Stimulated activated CD4-positive, alpha-beta T cell treated with anti-CD3 and anti-CD28 coated beads, Interleukin-1b, Interleukin-23, amount 100 ng/mL, for 24 hours (primary cell): ENCODE measurements at regions not wholly inside any gene's neighbourhood (a gene's known extent, or its start where the extent isn't known, plus 50 kb on each side); places are given as distances from the start of the nearest gene placed in this dataset.

Experiments used
- DNase-seq, 4 experiments: peaks; one replicate each; pipeline ENCODE4 v3.0.0-alpha.2; 2020; ENCODE audit warnings: low read depth in 4 of 4, low spot score in 1 of 4

- DNase-seq = no peak
Observed at GRCh38 chr12:76223869-76224268, 124.3 kb downstream of the BBS10 start.

GRCh38 chr12:76220980-76221379, 127.2 kb downstream of the BBS10 start:
- no peak for DNase-seq

- no peak for DNase-seq
Observed at GRCh38 chr12:76219806-76220205, 128.4 kb downstream of the BBS10 start.

- DNase-seq = no peak
Observed at GRCh38 chr12:76216585-76217472, 131.4 kb downstream of the BBS10 start.

DNA sequence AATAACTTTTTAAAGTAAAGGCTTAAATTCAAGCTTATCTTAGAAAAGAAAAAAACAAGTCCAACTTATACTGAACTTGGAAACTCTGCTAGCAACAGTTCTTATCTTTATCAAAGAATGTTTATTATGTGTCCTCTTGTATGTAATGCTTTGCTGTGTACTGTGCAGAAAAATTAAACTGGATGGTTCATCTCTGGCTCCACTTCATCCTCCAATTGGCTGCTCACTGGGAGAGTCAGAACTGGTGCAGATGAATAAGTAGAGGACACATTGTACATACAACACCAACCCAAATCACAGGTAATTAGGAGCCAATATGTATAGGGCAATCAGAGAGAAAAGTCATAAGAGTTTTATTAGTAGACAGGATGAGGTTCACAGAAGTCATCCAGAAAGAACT, 123.6 kb upstream of the NAP1L1 start:
- DNase-seq = no peak

- no peak for DNase-seq
Observed at GRCh38 chr12:76206677-76207072, 122.2 kb upstream of the NAP1L1 start.

DNA sequence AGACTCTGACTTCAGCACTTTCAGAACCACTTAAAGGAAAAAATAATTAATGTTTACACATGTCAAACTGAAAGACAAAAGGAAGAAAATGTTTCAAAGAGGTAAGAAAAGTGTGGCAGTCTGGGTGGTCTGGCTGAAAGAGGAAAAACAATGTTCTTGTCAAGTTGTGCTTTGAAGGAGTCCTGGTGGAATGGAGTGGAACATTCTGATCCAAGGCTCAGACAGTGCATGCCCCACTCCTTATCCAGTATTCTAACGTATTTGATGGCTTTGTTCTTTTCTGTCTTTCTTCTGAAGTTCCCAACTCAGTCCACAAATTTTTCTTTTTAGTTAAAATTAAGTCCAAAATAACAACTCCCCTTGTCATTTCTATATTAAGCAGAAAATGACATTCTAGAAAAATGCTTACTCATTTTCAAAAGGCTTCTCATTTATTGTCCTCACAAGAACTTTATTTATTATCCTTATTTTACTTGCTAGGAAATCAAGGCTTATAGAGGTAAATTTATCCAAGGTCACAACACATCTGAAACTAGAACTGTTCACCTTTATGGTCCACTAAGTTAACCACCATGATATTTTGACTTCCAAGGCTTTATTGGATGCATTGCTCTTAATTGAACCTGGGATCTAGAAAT, 121.7 kb upstream of the NAP1L1 start:
- no peak for DNase-seq

DNA sequence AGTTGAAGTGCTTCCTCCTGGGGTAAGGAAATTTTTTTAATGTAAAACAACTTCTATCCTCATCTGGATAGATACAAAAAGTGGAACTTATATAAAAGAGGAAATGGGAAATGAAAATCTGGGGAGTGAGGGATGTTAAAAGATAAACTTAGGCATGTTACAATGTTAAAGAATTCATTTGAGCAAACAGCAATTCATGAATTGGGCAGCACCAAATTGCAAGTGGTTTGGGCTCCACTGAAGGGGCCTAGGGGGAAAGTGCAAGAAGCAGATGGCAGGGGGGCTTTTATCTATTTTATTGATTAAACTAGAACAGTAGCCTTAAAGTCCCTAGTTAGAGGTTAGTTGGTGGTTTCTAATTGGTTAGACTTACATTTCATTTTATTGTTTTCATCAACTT, 118.1 kb upstream of the NAP1L1 start:
- no peak for DNase-seq

GRCh38 chr12:76201758-76202157, 117.3 kb upstream of the NAP1L1 start:
- no peak for DNase-seq

DNA sequence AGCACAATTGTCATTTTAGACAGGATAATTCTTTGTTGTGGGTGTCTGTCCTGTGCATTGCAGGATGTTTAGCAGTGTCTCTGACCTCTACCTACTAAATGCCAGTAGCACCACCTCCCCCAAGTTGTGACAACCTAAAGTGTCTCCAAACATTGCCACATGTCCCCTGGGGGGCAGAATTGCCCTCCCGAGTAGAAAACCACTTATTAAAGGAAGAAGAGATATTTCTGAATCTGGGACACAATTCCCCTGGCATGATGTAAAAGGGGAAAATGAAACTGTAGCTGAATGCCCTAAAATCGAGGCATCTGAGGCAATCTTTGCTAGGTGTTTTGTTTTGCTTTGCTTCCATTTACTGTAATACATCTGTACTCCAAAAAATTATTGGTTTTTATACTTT, 116.8 kb upstream of the NAP1L1 start:
- DNase-seq = no peak

DNA sequence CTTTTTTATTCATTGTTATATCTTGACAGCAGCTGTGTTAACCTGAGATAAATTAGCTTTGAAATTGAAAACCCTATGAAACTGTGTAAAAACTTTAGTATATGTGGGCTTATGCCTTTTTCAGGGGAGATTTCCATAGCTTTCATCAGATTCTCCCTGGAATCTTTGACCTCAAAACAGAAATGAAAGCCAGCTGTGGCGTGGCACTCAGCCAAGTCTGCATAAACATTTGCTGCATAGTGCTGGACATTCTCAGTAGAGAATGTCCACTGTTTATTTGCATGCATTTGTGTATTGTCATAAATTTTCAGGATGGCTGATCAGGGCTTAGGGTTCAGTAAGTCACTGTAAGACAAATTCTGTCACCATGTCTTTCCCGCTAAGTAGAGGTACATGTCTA, 115.3 kb upstream of the NAP1L1 start:
- no peak for DNase-seq

DNA sequence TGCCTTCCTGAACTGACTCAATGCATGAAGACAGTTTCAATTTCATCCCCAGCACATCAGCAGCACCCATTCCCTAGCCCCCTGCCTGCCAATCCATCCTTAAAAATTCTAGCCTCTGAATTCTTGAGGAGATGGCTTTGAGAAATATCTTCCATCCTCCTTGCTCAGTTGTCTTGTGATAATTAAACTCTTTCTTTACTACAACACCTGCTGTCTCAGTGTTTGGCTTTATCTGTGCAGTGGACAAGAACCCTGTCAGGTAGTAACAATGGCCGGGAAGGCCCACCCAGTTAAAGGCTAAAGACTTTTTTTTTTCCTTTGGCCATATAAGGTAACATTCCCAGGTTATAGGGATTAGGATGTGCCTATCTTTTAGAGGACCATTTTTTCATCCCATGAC, 114.4 kb upstream of the NAP1L1 start:
- no peak for DNase-seq

DNA sequence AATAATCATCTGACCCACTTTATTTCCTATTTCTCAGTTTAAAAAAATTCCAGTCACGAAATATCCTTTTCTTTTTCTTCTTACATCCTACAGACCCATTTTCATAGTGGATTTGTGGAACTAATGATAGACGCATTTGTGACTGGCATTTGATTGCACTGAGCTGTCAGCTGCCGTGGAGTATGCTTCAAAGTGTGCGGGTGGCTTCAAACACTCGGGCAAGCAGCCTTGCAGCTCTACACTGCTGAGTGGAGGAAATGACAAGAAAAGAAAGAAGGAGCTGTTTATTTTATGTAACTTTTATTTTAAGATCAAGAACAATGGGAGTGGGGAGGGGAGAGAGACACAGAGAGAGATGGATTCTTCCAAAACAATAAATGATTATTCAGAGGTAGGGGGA, 112.8 kb upstream of the NAP1L1 start:
- no peak for DNase-seq

GRCh38 chr12:76195920-76196319, 111.4 kb upstream of the NAP1L1 start:
- DNase-seq = no peak

DNA sequence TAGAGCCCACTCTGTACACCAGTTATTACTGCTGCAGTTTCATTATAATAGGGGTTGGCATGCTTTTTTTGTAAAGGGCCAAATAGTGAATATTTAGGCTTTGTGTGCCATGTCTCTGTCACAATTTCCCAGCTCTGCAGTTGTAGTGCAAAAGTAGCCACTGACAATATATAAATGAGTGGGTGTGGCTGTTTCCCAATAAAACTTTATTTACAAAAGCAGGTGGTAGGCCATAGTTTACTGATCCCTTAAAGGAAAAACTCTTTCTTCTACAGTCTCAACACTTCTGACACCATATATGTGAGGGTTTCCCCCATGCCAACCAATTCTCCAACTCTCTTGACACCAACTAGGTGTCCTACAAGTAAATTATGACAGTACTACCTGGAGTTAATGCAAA, 110.2 kb upstream of the NAP1L1 start:
- no peak for DNase-seq

- no peak for DNase-seq
Observed at GRCh38 chr12:76193961-76194360, 109.5 kb upstream of the NAP1L1 start.

GRCh38 chr12:76192416-76192815, 107.9 kb upstream of the NAP1L1 start:
- DNase-seq = no peak

- DNase-seq = no peak
Observed at GRCh38 chr12:76190299-76190698, 105.8 kb upstream of the NAP1L1 start.

GRCh38 chr12:76189851-76190250, 105.4 kb upstream of the NAP1L1 start:
- no peak for DNase-seq

DNA sequence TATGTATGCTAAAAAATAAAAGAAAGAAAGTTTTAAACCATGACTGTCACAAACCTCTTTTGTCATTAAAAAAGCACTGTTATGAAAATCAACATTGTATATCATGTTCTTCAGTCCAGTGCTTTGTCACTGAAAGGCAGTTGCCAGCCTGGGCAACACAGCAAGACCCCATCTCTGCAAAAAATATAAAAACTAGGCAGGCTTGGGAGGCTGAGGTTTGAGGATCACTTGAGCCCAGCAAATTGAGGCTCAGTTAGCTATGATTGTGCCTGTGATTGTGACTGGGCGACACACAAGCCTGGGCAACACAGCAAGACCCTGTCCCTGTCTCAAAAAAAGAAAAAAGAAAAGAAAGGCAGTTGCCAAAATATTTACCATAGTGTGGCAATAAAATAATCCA, 102.7 kb upstream of the NAP1L1 start:
- DNase-seq = no peak

DNA sequence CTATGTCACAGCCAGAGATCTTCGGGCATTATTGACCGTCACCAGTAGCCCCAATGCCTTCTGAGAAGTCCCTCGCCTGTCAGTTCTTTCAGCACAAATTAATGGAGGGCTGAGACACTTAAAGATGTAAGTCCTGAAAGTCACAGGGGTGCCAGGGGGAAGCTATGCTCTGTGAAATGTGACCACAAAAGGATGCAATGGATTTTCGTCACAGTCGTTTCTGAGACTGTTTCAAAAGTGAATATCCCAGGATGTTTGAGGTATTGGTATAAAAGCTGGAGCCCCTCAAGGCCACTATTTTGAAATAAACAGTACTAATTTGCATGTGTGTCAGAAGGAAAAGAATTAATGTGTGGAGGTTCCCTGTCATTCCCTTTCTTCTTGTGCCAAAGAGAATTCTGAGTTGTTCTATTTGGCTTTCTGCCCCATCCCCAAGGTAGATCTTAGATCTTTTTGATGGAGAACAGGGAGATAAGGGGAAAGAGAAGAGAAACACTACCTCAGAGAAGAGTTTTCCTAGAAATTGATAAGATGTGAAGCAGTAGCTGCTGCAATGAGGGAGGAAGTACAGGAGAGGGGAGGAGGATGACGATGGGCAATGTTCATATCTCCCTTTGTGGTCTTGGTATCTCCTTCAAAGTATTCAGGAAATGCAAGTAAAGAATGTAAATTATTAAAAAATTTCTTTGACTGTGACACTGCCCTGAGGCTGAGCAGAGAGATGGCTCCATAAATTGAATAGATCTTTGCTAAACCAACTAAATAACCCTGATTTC, 101.8 kb upstream of the NAP1L1 start:
- DNase-seq = no peak
